SK-N-SH (cell line): ENCODE measurements at regions not wholly inside any gene's neighbourhood (a gene's known extent, or its start where the extent isn't known, plus 50 kb on each side); places are given as distances from the start of the nearest gene placed in this dataset.

Experiments used
- CTCF ChIA-PET: fragments of 300-600, 350-600 bp; formaldehyde crosslinking; extraction: SDS; loops from one replicate; lab custom pipeline; 2021; lab: Yijun Ruan, JAX
- POLR2A ChIA-PET: fragments of 350-600 bp; sonication (Branson Sonifier 250); formaldehyde crosslinking; extraction: SDS; loops from one replicate; lab custom pipeline; 2020; ENCODE audit warnings: antibody characterized with exemption, inconsistent platforms; lab: Yijun Ruan, JAX
- DNase-seq: peaks from one replicate; pipeline ENCODE4 v3.0.0; 2012
- H2AFZ ChIP-seq: fragments of 200-600 bp; sonication (generic); 2 replicates; pipeline ENCODE4 v1.8.1; 2016; ENCODE audit warnings: antibody characterized with exemption, mild to moderate bottlenecking, low read depth
- H3F3A ChIP-seq: fragments of 200-600 bp; sonication (generic); replicated peaks from 2 replicates; pipeline ENCODE3; 2016; ENCODE audit warnings: antibody characterized with exemption, mild to moderate bottlenecking; ENCODE audit not compliant: insufficient read depth
- H3K27ac ChIP-seq, 2 experiments: fragments of 200-500 bp in 1 of 2; fragments of 200-600 bp in 1 of 2; sonication (Bioruptor generic) in 1 of 2; sonication (generic), shearing (Covaris generic) in 1 of 2; 2 replicates each; pipeline versions ENCODE4 v1.5.1 to v1.6.1; 2014 to 2016; ENCODE audit warnings: low read depth in 2 of 2, inconsistent platforms in 1 of 2, low read length in 1 of 2, mild to moderate bottlenecking in 1 of 2, mixed read lengths in 1 of 2
- H3K27me3 ChIP-seq: fragments of 200-600 bp; sonication (generic), shearing (Covaris generic); 2 replicates; pipeline ENCODE4 v1.6.1; 2016; ENCODE audit warnings: mixed run types; ENCODE audit not compliant: insufficient read depth
- H3K36me3 ChIP-seq, 2 experiments: fragments of 200-500 bp in 1 of 2; fragments of 200-600 bp in 1 of 2; sonication (Bioruptor generic) in 1 of 2; sonication (generic) in 1 of 2; replicated peaks in 1 of 2; 2 replicates each; pipeline versions ENCODE3 to v1.5.1; 2014 to 2016; ENCODE audit warnings: low read length in 1 of 2, mild to moderate bottlenecking in 1 of 2; ENCODE audit not compliant: insufficient read depth in 2 of 2, control insufficient read depth in 1 of 2
- H3K4me1 ChIP-seq, 2 experiments: fragments of 200-500 bp in 1 of 2; fragments of 200-600 bp in 1 of 2; sonication (Bioruptor generic) in 1 of 2; sonication (generic), shearing (Covaris generic) in 1 of 2; 2 replicates each; pipeline versions ENCODE4 v1.5.1 to v1.6.1; 2014 to 2016; ENCODE audit warnings: low read depth in 1 of 2, low read length in 1 of 2, mixed run types in 1 of 2; ENCODE audit not compliant: insufficient read depth in 2 of 2, control insufficient read depth in 1 of 2
- H3K4me2 ChIP-seq: fragments of 200-600 bp; sonication (generic), shearing (Covaris generic); 2 replicates; pipeline ENCODE4 v1.6.1; 2017; ENCODE audit warnings: mixed run types
- H3K4me3 ChIP-seq, 2 experiments: fragments of 200-500 bp in 1 of 2; fragments of 200-600 bp in 1 of 2; sonication (Bioruptor generic) in 1 of 2; sonication (generic), shearing (Covaris generic) in 1 of 2; 2 replicates each; pipeline versions ENCODE4 v1.5.1 to v1.8.1; 2014 to 2016; ENCODE audit warnings: low read depth in 2 of 2, inconsistent platforms in 1 of 2, low read length in 1 of 2, mild to moderate bottlenecking in 1 of 2, mixed read lengths in 1 of 2, moderate library complexity in 1 of 2
- H3K79me2 ChIP-seq: fragments of 200-600 bp; sonication (generic); 2 replicates; pipeline ENCODE4 v1.8.1; 2017; ENCODE audit warnings: mild to moderate bottlenecking; ENCODE audit not compliant: insufficient read depth
- H3K9ac ChIP-seq: fragments of 200-600 bp; sonication (generic); 2 replicates; pipeline ENCODE4 v1.6.1; 2017; ENCODE audit warnings: mixed run types
- H3K9me2 ChIP-seq: fragments of 200-600 bp; sonication (generic); 2 replicates; pipeline ENCODE4 v1.6.1; 2017; ENCODE audit warnings: mixed run types
- H3K9me3 ChIP-seq: fragments of 200-600 bp; sonication (generic); 2 replicates; pipeline ENCODE4 v1.6.1; 2017; ENCODE audit warnings: mixed run types, mild to moderate bottlenecking, moderate library complexity
- H4K20me1 ChIP-seq: fragments of 200-600 bp; sonication (generic); 2 replicates; pipeline ENCODE4 v1.6.1; 2017; ENCODE audit warnings: mild to moderate bottlenecking, mixed run types; ENCODE audit not compliant: insufficient read depth
- CHD2 ChIP-seq: fragments of 150-350 bp; IDR thresholded peaks from 2 replicates; pipeline ENCODE4 v1.6.1; 2018; ENCODE audit warnings: low read length; ENCODE audit not compliant: partially characterized antibody
- EP300 ChIP-seq, 2 experiments: IDR thresholded peaks; 2 replicates each; pipeline versions ENCODE4 v1.4.0 to v1.6.1; 2012; ENCODE audit warnings: borderline replicate concordance in 1 of 2, low read depth in 1 of 2, low read length in 1 of 2
- EZH2phosphoT487 ChIP-seq: fragments of 200-600 bp; sonication (generic); IDR thresholded peaks from 2 replicates; pipeline ENCODE4 v1.6.1; 2017; ENCODE audit warnings: low read depth, mixed run types, mild to moderate bottlenecking, antibody characterized with exemption, moderate library complexity, borderline replicate concordance
- FOXM1 ChIP-seq: IDR thresholded peaks from 2 replicates; pipeline ENCODE4 v1.4.0; 2012; ENCODE audit warnings: low read depth, mild to moderate bottlenecking
- GABPA ChIP-seq: IDR thresholded peaks from 2 replicates; pipeline ENCODE4 v1.4.0; 2012; ENCODE audit warnings: low read depth, mild to moderate bottlenecking
- JUND ChIP-seq: IDR thresholded peaks from 2 replicates; pipeline ENCODE4 v1.4.0; 2012
- MEF2A ChIP-seq: IDR thresholded peaks from 2 replicates; pipeline ENCODE4 v1.4.0; 2012; ENCODE audit warnings: low read depth, borderline replicate concordance
- MXI1 ChIP-seq: IDR thresholded peaks from 2 replicates; pipeline ENCODE4 v1.6.1; 2012; ENCODE audit warnings: mild to moderate bottlenecking, low read depth, low read length, improper control_type of control experiment
- NFIC ChIP-seq: IDR thresholded peaks from 2 replicates; pipeline ENCODE4 v1.4.0; 2012; ENCODE audit warnings: borderline replicate concordance
- NRF1 ChIP-seq: IDR thresholded peaks from 2 replicates; pipeline ENCODE4 v1.6.1; 2012; ENCODE audit warnings: low read depth, mild to moderate bottlenecking, low read length
- POLR2AphosphoS5 ChIP-seq: IDR thresholded peaks from 2 replicates; pipeline ENCODE4 v1.6.1; 2012; ENCODE audit warnings: low read depth, low read length
- RCOR1 ChIP-seq: fragments of 150-350 bp; IDR thresholded peaks from 2 replicates; pipeline ENCODE4 v1.6.1; 2017; ENCODE audit warnings: antibody characterized with exemption, low read length
- RFX5 ChIP-seq: IDR thresholded peaks from 2 replicates; pipeline ENCODE4 v1.6.1; 2012; ENCODE audit warnings: mild to moderate bottlenecking, improper control_type of control experiment, low read length
- RXRA ChIP-seq: IDR thresholded peaks from 2 replicates; pipeline ENCODE4 v1.4.0; 2012; ENCODE audit warnings: low read depth, mild to moderate bottlenecking, borderline replicate concordance
- SIN3A ChIP-seq: IDR thresholded peaks from 2 replicates; pipeline ENCODE4 v1.6.1; 2012; ENCODE audit warnings: low read depth, mild to moderate bottlenecking, low read length, moderate library complexity, borderline replicate concordance
- TAF1 ChIP-seq: IDR thresholded peaks from 2 replicates; pipeline ENCODE4 v1.6.1; 2012; ENCODE audit warnings: low read depth, mild to moderate bottlenecking, low read length, moderate library complexity, borderline replicate concordance
- TCF12 ChIP-seq: IDR thresholded peaks from 2 replicates; pipeline ENCODE4 v1.4.0; 2012
- YY1 ChIP-seq: IDR thresholded peaks from 2 replicates; pipeline ENCODE4 v1.4.0; 2012; ENCODE audit warnings: low read depth, mild to moderate bottlenecking
- WGBS: methylation state at CpG from one replicate; pipeline ENCODE4 v1.1.6; 2017; ENCODE audit warnings: low lambda C conversion rate; 5-methylcytosine and 5-hydroxymethylcytosine counted together
- TF ChIP-seq, protein P1 (sequence below): fragments of 150-350 bp; IDR thresholded peaks from 2 replicates; pipeline ENCODE4 v1.6.1; 2017; ENCODE audit warnings: antibody characterized with exemption, low read length, low read depth, borderline replicate concordance
- TF ChIP-seq, protein P2 (sequence below): IDR thresholded peaks from 2 replicates; pipeline ENCODE4 v1.4.0; 2012; ENCODE audit warnings: low read depth, borderline replicate concordance
- TF ChIP-seq, protein P3 (sequence below): IDR thresholded peaks from 2 replicates; pipeline ENCODE4 v1.4.0; 2012; ENCODE audit warnings: low read depth
- TF ChIP-seq, protein P4 (sequence below): IDR thresholded peaks from 2 replicates; pipeline ENCODE4; 2012

DNA sequence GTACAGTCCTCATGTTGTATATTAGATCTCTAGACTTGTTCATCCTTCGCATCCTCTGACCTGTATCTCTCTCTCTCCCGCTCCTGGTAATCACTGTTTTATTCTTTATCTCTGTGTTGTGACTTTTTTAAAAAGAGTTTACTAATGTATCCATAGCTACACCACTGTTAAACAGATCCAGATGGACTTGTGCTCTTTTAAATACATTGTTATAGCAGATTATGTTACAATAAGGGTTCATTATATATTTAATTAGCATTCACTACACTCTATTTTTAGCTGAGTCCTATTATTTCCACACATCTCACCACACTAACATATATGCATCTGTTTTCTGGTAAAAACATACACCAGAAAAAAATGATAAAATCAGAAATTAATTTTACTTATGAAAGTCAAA is 90.5 kb downstream of the RBM43 start:
- Histone ChIP-seq H3K4me3 (no peak overlapping the region), H3K36me3 (no peaks in the 10 kb centered on the region), H3K27me3 (no peaks in the 10 kb centered on the region), H3K27ac (no peak overlapping the region; a peak in 2 of 4 replicates), H3K79me2 (no peaks in the 10 kb centered on the region), H3K9me2 (no peaks in the 10 kb centered on the region), H2AFZ (no peak overlapping the region), H3K4me1 (no peaks in the 10 kb centered on the region; a peak in 1 of 4 replicates), H3K9me3 (no peaks in the 10 kb centered on the region), H3F3A (no peaks in the 10 kb centered on the region), H4K20me1 (no peaks in the 10 kb centered on the region), H3K9ac (no peak overlapping the region), H3K4me2 (no peak overlapping the region)
- WGBS: 86% methylated on average over 2 of the region's 2 CpGs
- CTCF ChIA-PET: interaction anchor here (1.0 kb wide), 2 partner anchors 8 to 67 kb away, joined by 3 read pairs; no protein-coding TSS in a partner anchor
- TF ChIP-seq, protein P1, sequence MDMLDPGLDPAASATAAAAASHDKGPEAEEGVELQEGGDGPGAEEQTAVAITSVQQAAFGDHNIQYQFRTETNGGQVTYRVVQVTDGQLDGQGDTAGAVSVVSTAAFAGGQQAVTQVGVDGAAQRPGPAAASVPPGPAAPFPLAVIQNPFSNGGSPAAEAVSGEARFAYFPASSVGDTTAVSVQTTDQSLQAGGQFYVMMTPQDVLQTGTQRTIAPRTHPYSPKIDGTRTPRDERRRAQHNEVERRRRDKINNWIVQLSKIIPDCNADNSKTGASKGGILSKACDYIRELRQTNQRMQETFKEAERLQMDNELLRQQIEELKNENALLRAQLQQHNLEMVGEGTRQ: no peak
- TF ChIP-seq NFIC: no peak
- no peak for TF ChIP-seq TCF12
- TF ChIP-seq EZH2phosphoT487: no peak
- TF ChIP-seq RCOR1: no peak
- POLR2A ChIA-PET: no interaction called here
- DNase-seq: no peak

DNA sequence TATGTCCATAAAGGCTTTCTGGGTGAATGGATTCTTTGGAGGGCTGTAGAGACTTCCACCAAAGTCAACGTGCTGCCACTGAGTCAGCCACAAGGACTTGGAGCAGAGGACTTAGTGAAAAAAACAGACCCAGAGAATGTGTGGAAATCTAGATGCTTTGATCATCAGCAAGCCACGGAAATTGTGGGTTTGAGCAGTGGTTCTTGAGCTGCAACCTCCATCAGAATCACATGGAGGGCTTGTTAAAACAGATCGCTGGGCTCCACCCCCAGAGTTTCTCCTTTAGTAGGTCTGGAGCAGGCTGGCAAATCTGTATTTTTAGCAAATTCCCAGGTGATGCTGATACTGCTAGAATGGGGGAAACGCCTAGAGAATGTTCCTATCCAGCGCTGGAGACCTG is 95.3 kb downstream of the RBM43 start:
- no peaks in the 10 kb centered on the region for H3K79me2 ChIP-seq
- H3K9me3 ChIP-seq: no peaks in the 10 kb centered on the region
- H3K36me3 ChIP-seq: no peaks in the 10 kb centered on the region
- TF ChIP-seq RXRA (no peak), NRF1 (no peak), JUND (no peak), CHD2 (no peak), RCOR1 (no peak), SIN3A (no peak), EP300 (IDR thresholded peaks at IDR 0.05; ENCODE audit: borderline replicate concordance in 1 of 2, low read depth in 1 of 2, low read length in 1 of 2) (no peak), POLR2AphosphoS5 (no peak), EZH2phosphoT487 (no peak), YY1 (no peak), MXI1 (no peak), MEF2A (no peak), GABPA (no peak), FOXM1 (no peak), RFX5 (no peak), TAF1 (no peak)
- TF ChIP-seq, protein P2, sequence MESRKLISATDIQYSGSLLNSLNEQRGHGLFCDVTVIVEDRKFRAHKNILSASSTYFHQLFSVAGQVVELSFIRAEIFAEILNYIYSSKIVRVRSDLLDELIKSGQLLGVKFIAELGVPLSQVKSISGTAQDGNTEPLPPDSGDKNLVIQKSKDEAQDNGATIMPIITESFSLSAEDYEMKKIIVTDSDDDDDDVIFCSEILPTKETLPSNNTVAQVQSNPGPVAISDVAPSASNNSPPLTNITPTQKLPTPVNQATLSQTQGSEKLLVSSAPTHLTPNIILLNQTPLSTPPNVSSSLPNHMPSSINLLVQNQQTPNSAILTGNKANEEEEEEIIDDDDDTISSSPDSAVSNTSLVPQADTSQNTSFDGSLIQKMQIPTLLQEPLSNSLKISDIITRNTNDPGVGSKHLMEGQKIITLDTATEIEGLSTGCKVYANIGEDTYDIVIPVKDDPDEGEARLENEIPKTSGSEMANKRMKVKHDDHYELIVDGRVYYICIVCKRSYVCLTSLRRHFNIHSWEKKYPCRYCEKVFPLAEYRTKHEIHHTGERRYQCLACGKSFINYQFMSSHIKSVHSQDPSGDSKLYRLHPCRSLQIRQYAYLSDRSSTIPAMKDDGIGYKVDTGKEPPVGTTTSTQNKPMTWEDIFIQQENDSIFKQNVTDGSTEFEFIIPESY: no peak
- TF ChIP-seq, protein P3, sequence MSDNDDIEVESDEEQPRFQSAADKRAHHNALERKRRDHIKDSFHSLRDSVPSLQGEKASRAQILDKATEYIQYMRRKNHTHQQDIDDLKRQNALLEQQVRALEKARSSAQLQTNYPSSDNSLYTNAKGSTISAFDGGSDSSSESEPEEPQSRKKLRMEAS: no peak
- TF ChIP-seq, protein P4, sequence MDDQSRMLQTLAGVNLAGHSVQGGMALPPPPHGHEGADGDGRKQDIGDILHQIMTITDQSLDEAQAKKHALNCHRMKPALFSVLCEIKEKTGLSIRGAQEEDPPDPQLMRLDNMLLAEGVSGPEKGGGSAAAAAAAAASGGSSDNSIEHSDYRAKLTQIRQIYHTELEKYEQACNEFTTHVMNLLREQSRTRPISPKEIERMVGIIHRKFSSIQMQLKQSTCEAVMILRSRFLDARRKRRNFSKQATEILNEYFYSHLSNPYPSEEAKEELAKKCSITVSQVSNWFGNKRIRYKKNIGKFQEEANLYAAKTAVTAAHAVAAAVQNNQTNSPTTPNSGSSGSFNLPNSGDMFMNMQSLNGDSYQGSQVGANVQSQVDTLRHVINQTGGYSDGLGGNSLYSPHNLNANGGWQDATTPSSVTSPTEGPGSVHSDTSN: no peak
- TF ChIP-seq, all 33 proteins: peak for 0
- Histone ChIP-seq H4K20me1 (no peaks in the 10 kb centered on the region), H3K27ac (no peak overlapping the region), H3K4me2 (no peak overlapping the region), H3F3A (no peaks in the 10 kb centered on the region), H3K9ac (no peak overlapping the region), H2AFZ (no peak overlapping the region), H3K27me3 (no peaks in the 10 kb centered on the region), H3K9me2 (no peaks in the 10 kb centered on the region), H3K4me1 (peaks cover 0 to 13% of the 10 kb centered on the region in 2 experiments; a peak in 2 of 4 replicates), H3K4me3 (no peak overlapping the region)
- no peak for DNase-seq
- WGBS: 67% methylated on average over 5 of the region's 5 CpGs
- ChIA-PET POLR2A (interaction anchor here (1.1 kb wide), 1 partner anchor 9 kb away, joined by 3 read pairs; no protein-coding TSS in a partner anchor), CTCF (interaction anchor here (2.9 kb wide), 1 partner anchor 73 kb away, joined by 11 read pairs; no protein-coding TSS in a partner anchor)
